Mesothelial cell of epicardium (in vitro differentiated cells): ENCODE measurements at regions not wholly inside any gene's neighbourhood (a gene's known extent, or its start where the extent isn't known, plus 50 kb on each side); places are given as distances from the start of the nearest gene placed in this dataset.

Experiments
- DNase-seq, 2 experiments: peaks; one replicate each; pipeline ENCODE4 v3.0.0; 2021; ENCODE audit warnings: low spot score in 2 of 2; ENCODE audit not compliant: unreplicated experiment in 2 of 2
- H3K27ac Mint-ChIP-seq: 2 replicates; pipeline ENCODE4 v1.8.0; 2021; ENCODE audit warnings: mixed read lengths
- H3K27me3 Mint-ChIP-seq: 2 replicates; pipeline ENCODE4 v1.8.0; 2021; ENCODE audit warnings: low read depth, mixed read lengths
- H3K36me3 Mint-ChIP-seq: 2 replicates; pipeline ENCODE4 v1.8.0; 2021; ENCODE audit warnings: mixed read lengths
- H3K4me1 Mint-ChIP-seq: 2 replicates; pipeline ENCODE4 v1.8.0; 2021; ENCODE audit warnings: mixed read lengths
- H3K4me3 Mint-ChIP-seq: 2 replicates; pipeline ENCODE4 v1.8.0; 2021; ENCODE audit warnings: mild to moderate bottlenecking, moderate library complexity, mixed read lengths
- H3K9me3 Mint-ChIP-seq: 2 replicates; pipeline ENCODE4 v1.8.0; 2021; ENCODE audit warnings: mixed read lengths
- CTCF ChIP-seq: fragments of 200-600 bp; sonication (generic); IDR thresholded peaks from one replicate; pipeline ENCODE4 v1.5.0; 2021; ENCODE audit warnings: antibody characterized with exemption; ENCODE audit not compliant: unreplicated experiment

DNA sequence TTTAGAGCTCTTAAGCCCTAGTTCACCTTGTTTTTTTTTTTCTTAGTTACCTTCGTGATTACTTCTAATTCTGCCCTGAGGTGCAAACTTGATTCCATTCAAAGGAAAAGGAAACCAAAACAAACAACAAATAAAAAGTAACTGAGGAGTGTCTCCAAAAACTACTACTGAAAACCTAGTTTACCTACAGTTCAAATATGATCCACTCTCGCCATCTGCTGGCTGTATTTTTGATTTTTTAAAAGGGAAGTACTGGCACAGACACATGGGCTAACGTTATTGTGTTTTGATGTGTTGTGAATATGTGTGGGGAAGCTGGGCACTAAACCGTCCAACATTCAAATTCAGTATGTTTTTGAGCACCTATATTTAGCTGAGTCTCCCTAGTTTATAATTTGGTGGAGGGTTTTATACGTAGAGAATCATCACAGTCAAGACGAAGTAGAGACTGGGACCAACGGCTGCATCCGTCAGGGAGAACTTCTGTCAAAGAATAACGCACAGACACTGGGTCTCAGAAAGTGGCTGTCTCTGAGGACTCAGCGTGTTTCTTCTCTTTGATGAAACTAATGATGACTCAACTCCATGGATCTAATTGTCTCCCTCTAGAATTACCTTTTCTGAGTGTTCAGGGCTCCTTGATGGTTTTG lies 373.5 kb upstream of the BTBD3 start:
- no peak for DNase-seq
- Mint-ChIP-seq H3K27me3 (peaks cover 2% of the 10 kb centered on the region), H3K4me3 (no peak overlapping the region)

GRCh38 chr20:11546939-11547338 lies 370.8 kb upstream of the BTBD3 start:
- DNase-seq = no peak
- no peaks in the 10 kb centered on the region for H3K36me3 Mint-ChIP-seq
- no peaks in the 10 kb centered on the region for H3K9me3 Mint-ChIP-seq
- TF ChIP-seq CTCF = no peak
- H3K4me1 Mint-ChIP-seq = peaks cover 15% of the 10 kb centered on the region
- no peak overlapping the region for H3K27ac Mint-ChIP-seq
- H3K4me3 Mint-ChIP-seq = no peak overlapping the region
- peaks cover 2% of the 10 kb centered on the region for H3K27me3 Mint-ChIP-seq

More for the DNA sequence above, 373.5 kb upstream of the BTBD3 start:
- Mint-ChIP-seq H3K27ac (no peak overlapping the region), H3K4me1 (peaks cover 2% of the 10 kb centered on the region), H3K9me3 (no peaks in the 10 kb centered on the region), H3K36me3 (no peaks in the 10 kb centered on the region)
- TF ChIP-seq CTCF = peak; percentile 73

DNA sequence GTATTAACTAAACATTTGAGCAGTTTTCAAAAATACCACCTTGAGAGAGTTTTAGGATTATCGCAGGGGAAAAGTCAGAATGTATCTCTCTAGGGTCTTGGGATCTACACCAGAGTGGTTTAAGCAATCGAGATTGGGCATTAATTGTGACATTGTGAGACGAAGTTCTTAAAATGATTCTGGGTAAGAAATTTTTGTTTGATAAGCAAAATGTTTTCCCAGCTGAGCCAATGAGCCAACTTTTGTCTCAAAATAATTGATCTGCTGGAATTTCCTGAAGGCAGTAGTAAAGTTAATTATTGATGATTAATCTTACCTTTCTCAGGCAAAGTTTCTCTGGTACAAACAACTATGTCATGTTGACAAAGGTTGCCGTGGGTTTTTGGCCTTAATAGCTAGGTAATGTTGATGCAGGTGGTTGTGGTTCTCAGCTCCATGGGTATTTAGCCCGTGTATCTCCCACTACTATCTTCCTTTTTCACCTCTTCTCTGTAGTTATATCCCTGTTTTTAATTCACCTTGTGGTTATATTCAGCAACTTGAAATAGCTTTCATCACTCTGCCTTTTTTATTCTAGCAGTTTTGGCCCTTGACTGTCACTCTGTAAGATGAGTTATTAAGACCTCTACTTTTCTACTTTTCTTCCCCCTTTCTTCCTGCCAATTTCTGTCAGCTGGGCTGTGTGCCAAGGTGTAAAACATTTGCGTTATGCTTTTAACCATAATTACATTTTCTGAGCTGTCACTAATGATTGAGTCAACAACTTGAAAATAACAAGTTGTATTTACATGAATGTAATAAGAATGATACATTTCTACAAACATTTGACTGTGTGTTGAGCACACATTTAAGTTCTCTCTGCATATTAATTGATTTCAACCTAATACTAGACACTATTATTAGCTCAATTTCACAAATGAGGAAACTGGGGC lies 368.3 kb upstream of the BTBD3 start:
- no peak overlapping the region for H3K4me3 Mint-ChIP-seq
- H3K9me3 Mint-ChIP-seq = no peaks in the 10 kb centered on the region
- H3K36me3 Mint-ChIP-seq = no peaks in the 10 kb centered on the region
- peaks cover 15% of the 10 kb centered on the region for H3K4me1 Mint-ChIP-seq
- TF ChIP-seq CTCF = no peak
- no peak for DNase-seq
- H3K27me3 Mint-ChIP-seq = peaks cover 2% of the 10 kb centered on the region
- H3K27ac Mint-ChIP-seq = peak overlapping the region; percentile 47

GRCh38 chr20:11550657-11551338 lies 366.9 kb upstream of the BTBD3 start:
- H3K36me3 Mint-ChIP-seq = no peaks in the 10 kb centered on the region
- no peaks in the 10 kb centered on the region for H3K9me3 Mint-ChIP-seq
- no peak for DNase-seq
- H3K27ac Mint-ChIP-seq = no peak overlapping the region
- H3K4me3 Mint-ChIP-seq = no peak overlapping the region
- H3K27me3 Mint-ChIP-seq = peaks cover 2% of the 10 kb centered on the region
- peaks cover 15% of the 10 kb centered on the region for H3K4me1 Mint-ChIP-seq
- TF ChIP-seq CTCF = no peak

GRCh38 chr20:11551479-11551878 lies 366.2 kb upstream of the BTBD3 start:
- no peak for TF ChIP-seq CTCF
- Mint-ChIP-seq H3K36me3 (no peaks in the 10 kb centered on the region), H3K27me3 (peaks cover 2% of the 10 kb centered on the region), H3K4me1 (peaks cover 15% of the 10 kb centered on the region), H3K27ac (no peak overlapping the region), H3K9me3 (no peaks in the 10 kb centered on the region), H3K4me3 (no peak overlapping the region)
- no peak for DNase-seq
